ENCODE measurements at regions not wholly inside any gene's neighbourhood (a gene's known extent, or its start where the extent isn't known, plus 50 kb on each side); places are given as distances from the start of the nearest gene placed in this dataset.

GRCh38 chr11:91798240-91798639 is 426.4 kb upstream of the FAT3 start:
- intact Hi-C loops (cut with DNase I; ENCODE audit: low total_unique reads) = no loop called here
- Histone ChIP-seq H3K27ac (no peak overlapping the region), H3K9me3 (no peaks in the 10 kb centered on the region), H3K27me3 (no peaks in the 10 kb centered on the region), H3K4me3 (no peak overlapping the region), H3K36me3 (no peaks in the 10 kb centered on the region), H3K4me1 (no peaks in the 10 kb centered on the region)
- DNase-seq (no peak), ATAC-seq (no peak)
- no peak for TF ChIP-seq POLR2A (IDR thresholded peaks at IDR 0.05)
- TF ChIP-seq, protein P1, sequence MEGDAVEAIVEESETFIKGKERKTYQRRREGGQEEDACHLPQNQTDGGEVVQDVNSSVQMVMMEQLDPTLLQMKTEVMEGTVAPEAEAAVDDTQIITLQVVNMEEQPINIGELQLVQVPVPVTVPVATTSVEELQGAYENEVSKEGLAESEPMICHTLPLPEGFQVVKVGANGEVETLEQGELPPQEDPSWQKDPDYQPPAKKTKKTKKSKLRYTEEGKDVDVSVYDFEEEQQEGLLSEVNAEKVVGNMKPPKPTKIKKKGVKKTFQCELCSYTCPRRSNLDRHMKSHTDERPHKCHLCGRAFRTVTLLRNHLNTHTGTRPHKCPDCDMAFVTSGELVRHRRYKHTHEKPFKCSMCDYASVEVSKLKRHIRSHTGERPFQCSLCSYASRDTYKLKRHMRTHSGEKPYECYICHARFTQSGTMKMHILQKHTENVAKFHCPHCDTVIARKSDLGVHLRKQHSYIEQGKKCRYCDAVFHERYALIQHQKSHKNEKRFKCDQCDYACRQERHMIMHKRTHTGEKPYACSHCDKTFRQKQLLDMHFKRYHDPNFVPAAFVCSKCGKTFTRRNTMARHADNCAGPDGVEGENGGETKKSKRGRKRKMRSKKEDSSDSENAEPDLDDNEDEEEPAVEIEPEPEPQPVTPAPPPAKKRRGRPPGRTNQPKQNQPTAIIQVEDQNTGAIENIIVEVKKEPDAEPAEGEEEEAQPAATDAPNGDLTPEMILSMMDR (IDR thresholded peaks at IDR 0.05 in 4 of 5, conservative IDR thresholded peaks at IDR 0.05 in 1 of 5) = no peak
- in situ Hi-C loops (cut with MboI; ENCODE audit: low sequenced_read_pairs in 4 of 4) = no loop called here

- no peak overlapping the region for H3K27ac ChIP-seq
- no peak for DNase-seq
- H3K4me3 ChIP-seq = no peak overlapping the region
- in situ Hi-C loops (cut with MboI; ENCODE audit: low sequenced_read_pairs in 4 of 4) (no loop called here), intact Hi-C loops (cut with DNase I; ENCODE audit: low total_unique reads) (no loop called here)
- TF ChIP-seq POLR2A (IDR thresholded peaks at IDR 0.05) = no peak
- TF ChIP-seq, protein P1 (IDR thresholded peaks at IDR 0.05 in 4 of 5, conservative IDR thresholded peaks at IDR 0.05 in 1 of 5) = no peak
- no peaks in the 10 kb centered on the region for H3K9me3 ChIP-seq
- no peaks in the 10 kb centered on the region for H3K27me3 ChIP-seq
- no peak for ATAC-seq
- H3K4me1 ChIP-seq = no peaks in the 10 kb centered on the region
- no peaks in the 10 kb centered on the region for H3K36me3 ChIP-seq
These were observed 427.6 kb upstream of the FAT3 start for GRCh38 chr11:91796999-91797398.

GRCh38 chr11:91795139-91795887 is 429.3 kb upstream of the FAT3 start:
- no peak overlapping the region for H3K4me3 ChIP-seq
- H3K36me3 ChIP-seq = no peaks in the 10 kb centered on the region
- ATAC-seq (no peak), DNase-seq (no peak)
- no peak overlapping the region for H3K27ac ChIP-seq
- intact Hi-C loops (cut with DNase I; ENCODE audit: low total_unique reads) = no loop called here
- no peaks in the 10 kb centered on the region for H3K27me3 ChIP-seq
- H3K9me3 ChIP-seq = no peaks in the 10 kb centered on the region
- in situ Hi-C loops (cut with MboI; ENCODE audit: low sequenced_read_pairs in 4 of 4) = no loop called here
- TF ChIP-seq, protein P1 (IDR thresholded peaks at IDR 0.05 in 4 of 5, conservative IDR thresholded peaks at IDR 0.05 in 1 of 5) = no peak
- no peak for TF ChIP-seq POLR2A (IDR thresholded peaks at IDR 0.05)
- no peaks in the 10 kb centered on the region for H3K4me1 ChIP-seq

GRCh38 chr11:91794146-91794545 is 430.5 kb upstream of the FAT3 start:
- intact Hi-C loops (cut with DNase I; ENCODE audit: low total_unique reads) (no loop called here), in situ Hi-C loops (cut with MboI; ENCODE audit: low sequenced_read_pairs in 4 of 4) (no loop called here)
- TF ChIP-seq, protein P1 (IDR thresholded peaks at IDR 0.05 in 4 of 5, conservative IDR thresholded peaks at IDR 0.05 in 1 of 5) = no peak
- TF ChIP-seq POLR2A (IDR thresholded peaks at IDR 0.05) = no peak
- no peak overlapping the region for H3K27ac ChIP-seq
- DNase-seq (no peak), ATAC-seq (no peak)
- no peak overlapping the region for H3K4me3 ChIP-seq
- H3K9me3 ChIP-seq = no peaks in the 10 kb centered on the region
- H3K4me1 ChIP-seq = no peaks in the 10 kb centered on the region
- no peaks in the 10 kb centered on the region for H3K36me3 ChIP-seq
- H3K27me3 ChIP-seq = no peaks in the 10 kb centered on the region
